ENCODE measurements at regions not wholly inside any gene's neighbourhood (a gene's known extent, or its start where the extent isn't known, plus 50 kb on each side); places are given as distances from the start of the nearest gene placed in this dataset.

GRCh38 chr1:29828526-29829447, 592.5 kb downstream of the PTPRU start:
- WGBS, 5 donors, result 78 to 83% (median 80%) methylated on average over 20 to 23 of the region's 23 CpGs

GRCh38 chr1:29827801-29828525, 591.6 kb downstream of the PTPRU start:
- H3K4me1 ChIP-seq, result no peaks in the 10 kb centered on the region
- no peak overlapping the region for H3K4me3 ChIP-seq
- no peak overlapping the region for H3K27ac ChIP-seq
- no peaks in the 10 kb centered on the region for H3K9me3 ChIP-seq
- intact Hi-C loops (cut with DNase I; ENCODE audit: low total_unique reads), result no loop called here
- DNase-seq, result peak; percentile 32
- H3K27me3 ChIP-seq (replicated peaks in 1 of 7), result peaks cover 0 to 64% (median 4%) of the 10 kb centered on the region in 7 donors
- no peak for TF ChIP-seq POLR2A (IDR thresholded peaks at IDR 0.05)
- no peaks in the 10 kb centered on the region for H3K36me3 ChIP-seq
- 77 to 80% (median 79%) methylated on average over 7 of the region's 7 CpGs for WGBS, 5 donors

More at GRCh38 chr1:29828526-29829447, 592.5 kb downstream of the PTPRU start:
- no peaks in the 10 kb centered on the region for H3K4me1 ChIP-seq
- DNase-seq, result peak; percentile 57
- H3K9me3 ChIP-seq, result no peaks in the 10 kb centered on the region
- H3K36me3 ChIP-seq, result no peaks in the 10 kb centered on the region
- no peak for TF ChIP-seq POLR2AphosphoS5 (IDR thresholded peaks at IDR 0.05)
- TF ChIP-seq, protein P1, sequence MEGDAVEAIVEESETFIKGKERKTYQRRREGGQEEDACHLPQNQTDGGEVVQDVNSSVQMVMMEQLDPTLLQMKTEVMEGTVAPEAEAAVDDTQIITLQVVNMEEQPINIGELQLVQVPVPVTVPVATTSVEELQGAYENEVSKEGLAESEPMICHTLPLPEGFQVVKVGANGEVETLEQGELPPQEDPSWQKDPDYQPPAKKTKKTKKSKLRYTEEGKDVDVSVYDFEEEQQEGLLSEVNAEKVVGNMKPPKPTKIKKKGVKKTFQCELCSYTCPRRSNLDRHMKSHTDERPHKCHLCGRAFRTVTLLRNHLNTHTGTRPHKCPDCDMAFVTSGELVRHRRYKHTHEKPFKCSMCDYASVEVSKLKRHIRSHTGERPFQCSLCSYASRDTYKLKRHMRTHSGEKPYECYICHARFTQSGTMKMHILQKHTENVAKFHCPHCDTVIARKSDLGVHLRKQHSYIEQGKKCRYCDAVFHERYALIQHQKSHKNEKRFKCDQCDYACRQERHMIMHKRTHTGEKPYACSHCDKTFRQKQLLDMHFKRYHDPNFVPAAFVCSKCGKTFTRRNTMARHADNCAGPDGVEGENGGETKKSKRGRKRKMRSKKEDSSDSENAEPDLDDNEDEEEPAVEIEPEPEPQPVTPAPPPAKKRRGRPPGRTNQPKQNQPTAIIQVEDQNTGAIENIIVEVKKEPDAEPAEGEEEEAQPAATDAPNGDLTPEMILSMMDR (IDR thresholded peaks at IDR 0.05 in 8 of 11, conservative IDR thresholded peaks at IDR 0.05 in 3 of 11), result no peak
- TF ChIP-seq POLR2A (IDR thresholded peaks at IDR 0.05), result no peak
- H3K4me3 ChIP-seq, result no peak overlapping the region
- no peak overlapping the region for H3K27ac ChIP-seq
- intact Hi-C loops (cut with DNase I; ENCODE audit: low total_unique reads), result no loop called here
- peaks cover 0 to 60% (median 3%) of the 10 kb centered on the region in 7 donors for H3K27me3 ChIP-seq (replicated peaks in 1 of 7)

- no peak for TF ChIP-seq POLR2A (IDR thresholded peaks at IDR 0.05)
- TF ChIP-seq, protein P1 (IDR thresholded peaks at IDR 0.05 in 8 of 11, conservative IDR thresholded peaks at IDR 0.05 in 3 of 11), result no peak
- no peak for TF ChIP-seq POLR2AphosphoS5 (IDR thresholded peaks at IDR 0.05)
- 53 to 62% (median 59%) methylated on average over 9 to 12 of the region's 12 CpGs for WGBS, 5 donors
- Histone ChIP-seq H3K4me3 (no peak overlapping the region), H3K4me1 (no peaks in the 10 kb centered on the region), H3K27me3 (replicated peaks in 1 of 7) (peaks cover 0 to 67% (median 4%) of the 10 kb centered on the region in 7 donors), H3K27ac (no peak overlapping the region), H3K36me3 (no peaks in the 10 kb centered on the region), H3K9me3 (no peaks in the 10 kb centered on the region)
- DNase-seq, result no peak
- intact Hi-C loops (cut with DNase I; ENCODE audit: low total_unique reads), result no loop called here
Measured at GRCh38 chr1:29827237-29827750, 591.0 kb downstream of the PTPRU start.

GRCh38 chr1:29826646-29827045, 590.3 kb downstream of the PTPRU start:
- intact Hi-C loops (cut with DNase I; ENCODE audit: low total_unique reads), result no loop called here
- no peak for DNase-seq
- Histone ChIP-seq H3K27ac (no peak overlapping the region), H3K4me1 (no peaks in the 10 kb centered on the region), H3K27me3 (replicated peaks in 1 of 7) (peaks cover 0 to 67% (median 4%) of the 10 kb centered on the region in 7 donors), H3K36me3 (no peaks in the 10 kb centered on the region), H3K9me3 (no peaks in the 10 kb centered on the region), H3K4me3 (no peak overlapping the region)
- 76 to 88% (median 79%) methylated on average over 5 of the region's 5 CpGs for WGBS, 5 donors
- TF ChIP-seq, protein P1 (IDR thresholded peaks at IDR 0.05 in 8 of 11, conservative IDR thresholded peaks at IDR 0.05 in 3 of 11), result no peak
- TF ChIP-seq POLR2A (IDR thresholded peaks at IDR 0.05) (no peak), POLR2AphosphoS5 (IDR thresholded peaks at IDR 0.05) (no peak)

All from spleen (tissue), 11 donors.